GM21529 (cell line): ENCODE measurements at regions not wholly inside any gene's neighbourhood (a gene's known extent, or its start where the extent isn't known, plus 50 kb on each side); places are given as distances from the start of the nearest gene placed in this dataset.
"Not testable (repeated sequence)": the region's sequence is repeated elsewhere in the genome, so short reads cannot be mapped to it uniquely, and the experiment has no call there.

Experiments used
- ATAC-seq: cut with Tn5 transposase; IDR thresholded peaks from one replicate; pipeline ENCODE4 v1.9.1; 2021; ENCODE audit not compliant: unreplicated experiment

DNA sequence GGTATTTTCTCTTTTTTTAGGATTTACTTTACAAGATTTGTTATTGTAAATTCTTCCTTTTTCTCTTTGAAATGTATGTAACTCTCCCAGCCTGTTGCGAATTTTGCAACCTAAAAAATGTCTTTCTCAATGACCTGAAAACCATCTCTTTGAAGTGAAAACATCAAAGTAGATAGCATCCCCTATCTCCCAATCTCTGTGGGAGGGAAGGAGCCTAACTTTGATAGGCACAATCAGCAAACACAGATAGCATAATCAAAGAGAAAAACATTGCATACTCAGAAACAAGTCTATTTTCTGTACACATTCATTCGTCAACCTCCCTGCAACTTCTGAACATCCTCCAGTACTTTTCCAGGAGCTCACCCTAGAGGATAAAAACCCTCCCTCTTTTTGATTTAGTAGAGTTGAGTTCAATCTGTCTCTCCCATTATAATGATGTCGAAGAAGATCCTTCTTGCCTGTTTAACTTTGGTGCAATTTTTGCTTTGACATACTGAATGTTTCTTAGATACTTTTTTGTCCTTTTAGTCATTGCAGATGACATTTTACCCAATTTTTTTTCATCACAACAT lies 849.2 kb upstream of the LRFN5 start:
- no peak for ATAC-seq

DNA sequence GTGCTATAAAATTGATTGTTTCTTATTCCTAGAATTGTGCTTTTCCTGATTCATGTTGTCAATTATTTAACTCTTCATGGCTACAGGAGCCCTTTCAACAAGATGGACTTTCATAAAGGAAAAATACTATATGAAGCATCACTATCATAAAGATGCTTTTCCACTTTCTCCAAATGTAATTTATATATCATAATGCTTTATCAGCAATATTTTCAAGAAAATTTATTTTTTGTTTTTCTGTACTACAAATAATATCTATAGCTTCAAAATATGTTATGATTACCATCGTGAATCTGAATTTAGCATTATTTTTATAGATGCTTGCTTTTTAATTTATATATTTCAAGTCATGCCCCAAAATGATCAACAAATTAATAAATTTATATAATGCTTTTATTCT lies 873.5 kb upstream of the LRFN5 start:
- no peak for ATAC-seq

DNA sequence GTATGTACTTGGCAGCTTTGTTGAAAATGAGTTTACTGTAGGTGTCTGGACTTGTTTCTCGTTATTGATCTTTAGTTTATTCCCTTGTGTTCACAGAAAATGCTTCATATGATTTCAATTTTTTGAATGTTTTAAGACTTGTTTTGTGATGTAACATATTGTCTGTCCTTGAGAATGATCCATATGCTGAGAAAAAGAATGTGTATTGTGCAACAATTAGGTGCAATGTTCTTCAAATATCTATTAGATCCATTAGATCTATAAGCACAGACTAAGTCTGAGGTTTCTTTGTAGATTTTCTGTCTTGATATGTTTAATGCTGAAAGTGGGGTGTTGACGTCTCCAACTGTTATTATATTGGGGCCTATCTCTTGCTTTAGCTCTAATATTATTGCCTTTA lies 879.6 kb upstream of the LRFN5 start:
- ATAC-seq = no peak

DNA sequence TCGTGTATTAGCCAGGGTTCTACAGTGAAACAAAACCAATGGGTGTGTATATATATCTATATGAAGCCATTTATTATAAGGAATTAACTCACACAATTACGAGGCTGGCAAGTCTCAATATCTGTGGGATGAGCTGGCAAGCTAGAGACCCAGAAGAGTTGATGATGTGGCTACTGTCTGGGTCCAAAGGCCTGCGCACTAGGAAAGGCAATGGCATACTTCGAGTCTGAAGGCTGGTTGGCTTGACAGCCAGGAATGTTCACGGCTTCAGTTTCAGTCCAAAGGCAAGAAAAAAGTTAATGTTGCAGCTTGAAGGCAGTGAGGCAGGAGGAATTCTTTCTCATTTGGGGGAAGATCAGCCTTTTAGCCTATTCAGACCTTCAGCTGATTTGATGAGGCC lies 893.3 kb upstream of the LRFN5 start:
- ATAC-seq = no peak

DNA sequence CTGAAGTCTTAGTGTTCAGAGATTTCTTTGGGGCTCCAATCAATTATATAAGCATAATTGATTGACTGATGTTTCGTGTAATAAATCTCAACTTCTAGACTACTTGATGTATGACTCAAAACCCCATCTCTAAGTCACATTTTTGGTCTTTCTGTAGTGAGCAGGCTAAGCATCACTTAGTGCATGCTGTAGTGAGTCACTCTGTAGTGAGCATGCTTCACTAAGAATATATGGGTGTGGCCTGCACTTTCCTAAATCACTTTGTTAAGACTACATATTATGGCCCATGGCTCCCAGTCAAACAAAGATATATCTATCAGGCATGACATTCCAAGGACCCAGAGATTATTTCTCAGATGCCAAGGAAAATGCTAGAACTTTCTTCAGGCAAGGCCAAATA lies 909.4 kb upstream of the LRFN5 start:
- no peak for ATAC-seq

DNA sequence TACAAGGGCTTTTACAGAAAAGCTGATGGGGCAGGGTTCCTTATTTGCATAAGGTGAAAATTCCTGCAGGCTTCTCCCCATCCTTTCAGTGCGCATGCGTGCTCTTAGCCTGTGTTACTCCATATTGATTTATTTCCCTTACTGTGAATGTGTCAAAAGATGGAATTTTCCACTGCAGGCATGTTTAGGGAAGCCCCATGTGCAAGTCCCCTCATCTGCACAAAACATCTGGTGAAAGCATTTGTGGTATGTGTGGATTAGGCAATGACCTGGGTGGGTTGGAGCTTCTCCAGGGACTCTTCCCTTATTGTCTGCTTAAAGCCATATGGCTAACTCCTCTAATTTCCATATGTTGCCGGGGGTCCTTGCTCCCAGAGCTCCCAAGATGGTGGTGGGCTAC lies 912.7 kb upstream of the LRFN5 start:
- no peak for ATAC-seq

DNA sequence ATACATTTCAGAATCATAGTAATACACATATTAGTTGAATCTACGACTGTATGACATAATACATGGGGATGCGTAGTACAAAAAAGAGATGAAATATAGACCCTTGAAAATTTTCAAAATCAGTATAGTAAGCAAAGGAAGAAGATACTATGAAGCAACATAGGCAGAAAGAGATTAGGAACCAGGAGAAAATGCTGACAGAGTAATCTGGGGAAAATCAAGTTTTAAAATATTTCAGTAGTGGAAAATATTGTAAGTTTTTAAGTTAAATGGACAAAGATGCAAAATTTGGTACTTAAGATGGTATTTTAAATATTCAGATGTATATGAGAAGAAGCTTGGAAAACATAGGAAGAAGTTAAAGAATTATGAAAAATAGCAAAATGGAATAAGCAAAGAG lies 915.6 kb upstream of the LRFN5 start:
- ATAC-seq = no peak

DNA sequence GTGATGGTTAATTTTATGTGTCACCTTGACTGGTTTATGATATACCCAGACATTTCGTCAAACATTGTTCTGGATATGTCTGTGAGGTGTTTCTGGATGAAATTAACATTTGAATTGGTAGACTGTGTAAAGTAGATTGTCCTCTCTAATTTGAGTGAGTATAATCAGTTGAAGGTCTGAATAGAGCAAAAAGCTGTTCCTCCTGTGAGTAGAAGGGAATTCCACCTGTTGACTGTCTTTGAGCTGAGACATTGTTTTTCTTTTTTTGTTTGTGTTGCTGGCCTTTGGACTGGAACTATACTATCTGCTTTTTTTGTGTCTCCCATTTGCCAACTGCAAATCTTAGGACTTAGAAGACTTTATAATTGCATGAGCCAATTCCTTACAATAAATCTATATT lies 920.9 kb upstream of the LRFN5 start:
- no peak for ATAC-seq

DNA sequence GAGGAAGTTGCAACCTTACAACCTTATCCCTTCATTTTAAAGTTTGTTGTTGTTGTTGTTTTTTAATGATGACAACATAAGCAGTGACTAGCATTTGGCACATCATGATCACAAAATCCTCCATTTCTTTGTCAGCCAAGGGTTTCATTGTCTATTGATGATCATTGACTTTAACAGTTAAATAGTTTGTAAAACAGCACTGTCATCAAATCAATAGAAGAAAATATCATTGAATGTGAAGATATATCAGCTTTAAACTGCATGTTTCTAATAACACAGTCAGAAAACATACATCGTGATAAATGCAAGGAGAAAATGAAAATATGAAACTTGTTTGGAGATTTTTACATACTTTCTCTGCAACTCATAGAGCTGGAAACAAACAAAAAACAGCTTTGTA lies 922.3 kb upstream of the LRFN5 start:
- ATAC-seq = no peak

DNA sequence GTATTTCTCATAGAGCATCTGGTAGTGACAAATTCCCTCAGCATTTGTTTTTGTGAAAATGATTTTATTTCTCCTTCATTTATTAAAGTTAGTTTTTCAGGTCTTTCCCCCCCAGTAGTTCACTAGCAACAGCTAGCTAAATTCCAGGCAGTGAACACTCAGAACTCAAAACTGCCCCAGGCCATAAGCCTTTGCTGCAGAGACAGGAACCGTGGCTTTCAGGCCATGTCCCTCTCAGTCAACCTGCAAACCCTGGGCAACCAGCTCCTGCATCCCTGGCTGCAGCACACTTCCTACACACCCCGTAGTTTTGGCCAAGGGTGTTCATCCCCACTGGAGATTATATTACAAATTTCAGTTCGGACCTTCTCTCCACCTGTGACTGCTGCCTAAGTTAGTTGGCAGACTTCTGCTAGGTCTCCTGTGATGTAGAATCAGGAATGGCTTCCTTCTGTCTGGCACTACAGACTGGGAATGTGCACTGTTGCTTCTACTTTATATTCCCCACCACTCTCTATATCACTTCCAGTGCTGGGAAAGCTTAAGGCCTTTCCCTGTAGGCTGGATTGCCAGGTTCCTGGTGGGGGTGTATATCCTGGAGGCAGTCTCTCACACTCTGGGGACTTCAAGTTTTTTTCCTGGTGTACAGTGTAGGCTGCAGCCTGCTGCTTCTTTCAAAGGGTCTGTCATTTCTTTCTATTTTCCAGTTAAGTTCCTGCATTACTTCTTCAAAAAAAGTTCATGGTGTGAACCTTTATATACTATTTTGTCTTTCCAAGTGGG lies 924.4 kb upstream of the LRFN5 start:
- ATAC-seq = no peak

DNA sequence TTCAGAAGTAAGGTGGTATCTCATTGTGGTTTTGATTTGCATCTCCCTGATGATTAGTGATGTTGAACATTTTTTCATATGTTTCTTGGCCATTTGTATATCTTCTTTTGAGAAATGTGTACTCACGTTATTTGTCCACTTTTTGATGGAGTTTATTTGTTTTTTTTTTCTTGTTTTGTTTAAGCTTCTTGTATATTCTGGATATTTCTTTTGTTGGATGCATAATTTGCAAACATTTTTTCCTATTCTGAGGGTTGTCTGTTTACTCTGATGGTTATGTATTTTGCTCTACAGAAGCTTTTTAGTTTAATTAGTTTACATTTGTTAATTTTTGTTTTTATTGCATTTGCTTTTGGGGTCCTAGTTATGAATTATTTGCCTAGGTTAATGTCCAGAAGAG lies 927.4 kb upstream of the LRFN5 start:
- ATAC-seq = no peak

DNA sequence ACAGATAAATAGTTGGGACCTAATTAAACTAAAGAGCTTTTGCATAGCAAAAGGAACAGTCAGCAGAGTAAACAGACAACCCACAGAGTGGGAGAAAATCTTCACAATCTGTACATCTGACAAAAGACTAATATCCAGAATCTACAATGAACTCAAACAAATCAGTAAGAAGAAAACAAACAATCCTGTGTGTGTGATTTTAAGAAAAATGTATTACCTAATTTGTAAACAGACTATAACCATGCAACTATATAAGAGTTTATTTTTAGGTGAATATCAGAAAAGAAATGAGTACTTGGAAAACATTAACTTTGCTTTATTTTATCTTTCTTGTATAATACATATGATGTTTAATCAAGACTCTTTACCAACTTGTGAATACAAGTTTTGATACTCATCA lies 929.5 kb upstream of the LRFN5 start:
- not testable (repeated sequence) for ATAC-seq

DNA sequence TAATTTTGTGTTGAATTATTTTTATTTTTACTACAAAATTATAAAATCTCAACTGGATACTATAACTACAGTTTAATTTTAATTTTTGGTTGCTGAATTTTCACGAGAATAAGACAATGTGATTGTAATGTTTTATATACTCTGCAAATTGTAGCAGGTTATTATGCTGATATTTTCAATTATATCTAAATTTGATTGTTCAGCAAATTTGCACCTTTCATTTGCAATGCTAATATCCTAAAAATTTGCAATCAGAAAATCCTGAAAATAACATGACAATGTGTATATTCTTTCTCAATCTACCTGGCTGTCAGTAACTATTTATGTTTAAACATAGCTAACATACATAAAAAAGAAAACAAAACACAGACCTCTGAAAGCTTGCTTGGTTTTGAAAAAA lies 932.2 kb upstream of the LRFN5 start:
- no peak for ATAC-seq

DNA sequence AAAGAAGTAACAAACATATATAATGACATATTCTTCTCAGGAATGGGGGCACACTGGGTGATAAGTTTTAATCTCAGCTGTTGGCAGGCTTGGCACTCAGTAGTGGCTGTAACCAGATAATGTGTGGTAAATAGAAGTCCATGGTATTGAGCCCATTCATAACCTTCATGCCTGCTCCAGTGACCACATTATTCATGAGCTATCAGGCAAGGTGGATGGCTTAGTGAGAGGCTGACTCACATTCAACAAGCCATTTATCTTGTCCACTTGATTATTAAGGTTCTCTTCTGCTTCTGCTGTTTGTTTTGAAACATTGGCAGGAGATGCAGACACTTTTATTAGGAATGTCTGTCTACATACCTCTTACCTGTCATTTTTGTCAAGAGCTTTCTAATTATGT lies 950.4 kb upstream of the LRFN5 start:
- no peak for ATAC-seq

DNA sequence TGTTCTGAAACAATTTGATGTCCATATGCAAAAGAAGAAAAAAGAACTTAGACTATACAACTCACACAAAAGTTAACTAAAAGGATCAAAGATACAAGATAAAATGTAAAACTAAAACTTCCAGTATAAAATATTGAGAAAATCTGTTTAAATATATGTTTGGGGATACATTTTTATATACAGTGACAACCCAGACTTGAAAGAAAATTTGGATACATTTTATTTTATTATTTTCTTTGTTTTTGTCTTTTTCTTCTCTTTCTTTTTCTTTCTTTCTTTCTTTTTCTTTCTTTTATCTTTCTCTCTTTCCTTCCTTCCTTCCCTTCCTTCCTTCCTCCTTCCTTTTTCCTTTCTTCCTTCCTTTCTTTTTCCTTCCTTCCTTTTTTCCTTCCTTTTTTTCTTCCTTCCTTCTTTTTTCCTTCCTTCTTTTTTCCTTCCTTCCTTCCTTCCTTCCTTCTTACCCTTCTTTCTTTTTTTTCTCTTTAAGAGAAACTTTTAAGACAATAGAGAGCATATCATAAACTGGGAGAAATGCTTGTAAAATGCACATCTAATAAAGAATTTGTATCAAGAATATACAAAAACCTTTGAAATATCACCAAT lies 954.5 kb upstream of the LRFN5 start:
- no peak for ATAC-seq

DNA sequence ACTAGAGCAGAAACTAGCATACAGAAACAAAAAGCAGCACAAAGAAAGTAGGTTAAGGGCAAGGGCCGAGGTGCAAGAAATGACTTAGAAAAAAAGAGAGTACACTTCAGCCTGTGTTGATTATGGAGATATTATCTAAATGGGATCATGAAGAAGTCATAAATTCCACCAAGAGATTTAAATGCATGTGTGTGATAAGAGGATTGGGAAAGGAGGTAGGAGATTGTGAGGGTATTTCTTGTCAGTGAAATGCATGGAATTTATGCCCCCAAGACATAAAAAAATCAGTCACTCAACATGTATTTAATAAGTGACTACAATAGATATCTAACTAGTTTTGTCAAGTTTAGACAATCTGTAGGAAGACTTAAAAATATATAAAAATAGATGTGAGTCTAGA lies 976.2 kb upstream of the LRFN5 start:
- ATAC-seq = no peak

DNA sequence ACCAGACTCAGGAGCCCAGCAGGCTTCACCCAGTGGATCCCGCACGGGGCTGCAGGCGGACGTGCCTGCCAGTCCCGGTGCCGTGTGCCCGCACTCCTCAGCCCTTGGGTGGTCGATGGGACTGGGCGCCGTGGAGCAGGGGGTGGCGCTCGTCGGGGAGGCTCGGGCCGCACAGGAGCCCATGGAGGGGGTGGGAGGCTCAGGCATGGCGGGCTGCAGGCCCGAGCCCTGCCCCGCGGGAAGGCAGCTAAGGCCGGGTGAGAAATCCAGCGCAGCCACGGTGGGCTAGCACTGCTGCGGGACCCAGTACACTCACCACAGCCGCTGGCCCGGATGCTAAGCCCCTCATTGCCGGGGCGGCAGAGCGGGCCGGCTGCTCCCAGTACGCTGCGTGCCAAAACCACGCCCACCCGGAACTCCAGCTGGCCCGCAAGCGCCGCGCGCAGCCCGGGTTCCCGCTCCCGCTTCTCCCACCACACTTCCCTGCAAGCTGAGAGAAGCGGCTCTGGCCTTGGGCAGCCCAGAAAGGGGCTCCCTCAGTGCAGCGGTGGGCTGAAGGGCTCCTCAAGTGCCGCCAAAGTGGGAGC lies 977.0 kb upstream of the LRFN5 start:
- ATAC-seq = not testable (repeated sequence)

DNA sequence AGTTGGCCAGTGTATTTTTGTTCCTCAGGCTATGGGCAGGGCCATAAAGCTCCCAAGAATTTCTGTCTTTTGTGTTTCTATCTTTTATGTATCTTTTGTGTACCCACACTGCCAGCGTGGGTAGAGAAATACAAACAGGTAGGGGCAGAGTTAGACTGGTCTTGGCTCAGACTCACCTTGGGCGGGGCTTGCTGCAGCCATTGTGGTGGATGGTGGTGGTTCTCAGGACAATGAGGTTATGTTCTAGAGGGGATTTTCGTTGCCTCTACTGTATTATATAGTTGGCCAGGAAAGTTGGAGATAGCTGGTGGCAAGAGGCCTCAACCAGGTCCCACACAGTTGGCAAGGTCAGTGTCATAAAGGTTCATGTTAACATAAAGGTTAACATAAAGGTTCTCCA lies 977.5 kb upstream of the LRFN5 start:
- ATAC-seq = no peak

DNA sequence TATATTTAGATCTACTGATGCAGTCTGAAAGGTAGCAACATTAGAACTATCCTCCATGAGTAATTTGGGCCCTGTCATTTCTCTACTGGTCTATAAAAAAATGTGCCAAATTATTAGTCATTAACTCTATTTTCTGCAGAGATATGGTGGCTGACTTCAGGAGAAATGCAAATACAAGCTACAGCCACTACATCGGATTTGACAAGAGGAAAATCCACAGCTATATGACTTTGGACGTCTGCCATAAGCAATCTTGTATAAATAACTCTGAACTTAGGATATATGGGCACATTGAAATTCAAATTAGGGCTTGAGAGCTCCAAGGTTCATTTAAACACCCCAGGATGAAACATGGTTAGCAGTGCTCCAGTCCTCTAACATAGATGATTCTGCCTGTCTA lies 983.0 kb upstream of the LRFN5 start:
- ATAC-seq = no peak

DNA sequence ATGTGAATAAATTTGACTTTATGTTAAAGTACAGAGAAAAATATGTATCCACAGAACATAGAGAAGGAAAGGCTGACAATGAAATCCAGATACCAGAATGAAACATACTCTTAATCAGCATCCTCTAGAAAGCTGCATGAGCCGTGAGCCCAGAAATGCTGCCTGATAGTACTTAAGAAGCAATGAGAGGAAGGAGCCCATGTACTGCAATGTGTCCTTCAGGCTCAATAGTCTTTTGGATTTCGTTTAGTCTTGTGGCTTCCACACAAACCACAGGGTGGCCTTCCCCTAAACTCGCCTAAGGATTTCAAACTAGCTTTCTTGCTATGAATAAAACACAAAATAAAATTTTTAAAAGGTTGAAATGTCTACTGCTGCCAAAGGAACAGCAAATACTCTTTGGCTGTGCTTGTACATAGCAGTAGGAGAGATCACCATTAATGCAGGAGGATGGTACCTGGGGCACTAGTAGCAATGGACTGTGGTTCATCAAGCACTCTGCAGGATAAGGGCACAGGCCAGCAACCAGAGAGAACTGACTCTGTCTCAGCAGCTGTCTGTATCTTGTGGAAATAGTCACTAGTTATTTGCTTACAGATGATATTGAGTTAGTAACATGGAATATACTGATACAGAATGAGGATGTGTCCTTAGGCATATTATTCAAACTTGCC lies 988.3 kb upstream of the LRFN5 start:
- no peak for ATAC-seq

DNA sequence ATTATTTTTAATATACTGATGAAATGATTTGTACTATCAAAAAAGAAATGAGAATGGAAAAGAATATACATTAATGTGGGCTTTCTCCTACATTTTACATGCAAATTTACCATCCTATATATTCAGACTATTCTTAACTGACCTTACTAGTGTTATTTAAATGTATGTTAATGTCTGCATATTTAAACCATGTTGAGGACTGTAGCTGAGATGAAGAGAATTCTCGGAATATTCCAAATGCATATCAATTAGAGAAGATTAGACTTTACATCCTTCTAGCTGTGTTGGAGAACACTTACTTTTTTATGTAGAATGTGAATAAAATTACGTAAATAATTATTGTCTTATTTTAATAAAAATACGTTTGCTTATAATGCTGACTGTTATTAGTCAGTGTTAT lies 990.1 kb upstream of the LRFN5 start:
- ATAC-seq = no peak

DNA sequence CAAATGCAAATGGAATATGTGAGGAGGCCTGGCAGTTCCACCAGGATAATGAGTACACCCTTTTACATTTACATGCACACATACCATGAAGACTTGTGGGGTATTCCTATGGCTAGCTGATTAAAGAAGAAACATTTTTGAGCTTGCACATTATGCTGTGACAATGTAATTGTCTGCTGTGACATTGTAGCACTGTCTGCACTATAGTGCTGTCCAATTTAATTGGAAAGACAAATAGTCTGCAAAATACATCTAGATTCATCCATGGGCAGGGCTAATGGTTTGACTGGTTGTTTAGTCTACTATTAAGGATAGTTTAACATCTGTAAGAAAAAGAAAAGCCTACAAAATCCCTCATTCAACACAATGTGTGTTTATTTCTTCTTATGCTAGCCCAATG lies 1005.6 kb upstream of the LRFN5 start:
- ATAC-seq = no peak
